ENCODE measurements at regions not wholly inside any gene's neighbourhood (a gene's known extent, or its start where the extent isn't known, plus 50 kb on each side); places are given as distances from the start of the nearest gene placed in this dataset.
"Not testable (repeated sequence)": the region's sequence is repeated elsewhere in the genome, so short reads cannot be mapped to it uniquely, and the experiment has no call there.

DNA sequence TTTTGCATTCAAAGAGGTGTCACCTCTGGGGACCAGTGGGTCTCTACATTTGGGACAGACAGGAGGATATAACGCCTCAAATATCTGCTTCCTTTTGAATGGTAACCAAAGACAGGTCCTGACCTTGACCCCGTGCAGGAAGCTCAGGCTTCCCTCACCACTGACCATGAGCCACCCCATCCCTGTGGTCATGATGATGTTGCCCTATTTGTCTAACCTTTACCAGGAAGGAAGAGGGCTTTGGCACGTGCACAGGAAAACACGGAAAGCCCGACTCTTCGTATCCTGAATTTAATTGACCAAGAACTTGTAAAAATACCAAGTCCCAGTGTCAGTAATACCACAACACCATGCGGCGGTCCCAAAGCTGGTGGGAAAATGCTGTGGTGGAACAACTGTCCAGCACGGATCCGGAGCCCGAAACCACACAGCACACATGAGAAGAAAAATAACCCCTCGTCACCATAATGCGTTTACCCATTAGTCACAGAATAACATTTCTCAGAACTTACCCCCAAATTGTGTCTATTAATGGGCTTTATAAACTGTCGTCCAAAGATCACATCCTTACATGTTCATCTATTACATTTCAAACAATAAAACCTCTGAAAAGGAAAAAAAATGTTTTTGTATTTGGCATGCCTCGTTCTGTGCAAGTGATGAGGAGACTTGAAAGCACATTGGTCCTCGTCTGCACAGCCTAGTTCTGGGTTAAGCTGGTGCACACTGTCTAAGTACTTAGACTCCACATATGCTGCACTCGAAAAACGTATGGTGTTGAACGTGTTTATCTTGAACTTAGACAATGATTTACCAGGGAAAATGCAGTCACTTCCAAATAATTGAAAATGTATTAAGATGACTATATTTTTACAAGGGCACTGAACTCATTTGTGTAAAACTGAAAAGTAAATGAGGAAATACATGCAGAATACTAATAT lies 118.9 kb upstream of the IGF1R start:
- DNase-seq: no peak

DNA sequence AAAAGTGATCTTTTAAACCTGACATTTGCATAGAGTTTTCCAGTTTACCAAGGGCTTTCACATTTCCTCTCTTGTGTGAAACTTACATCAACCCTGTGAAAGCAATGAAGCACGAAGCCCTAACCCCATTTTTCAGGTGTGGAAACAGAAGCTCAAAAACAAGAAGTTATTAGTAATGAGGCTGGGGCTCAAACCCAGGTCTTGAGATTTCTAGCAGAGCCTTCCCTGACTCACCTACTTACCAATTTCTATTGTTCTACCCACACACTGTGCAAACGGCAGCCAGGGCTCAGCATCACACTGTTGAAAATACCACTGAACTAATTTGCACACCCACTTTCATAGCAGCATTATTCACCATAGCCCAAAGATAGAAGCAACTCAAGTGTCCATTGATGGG lies 117.8 kb upstream of the IGF1R start:
- no peak for DNase-seq

DNA sequence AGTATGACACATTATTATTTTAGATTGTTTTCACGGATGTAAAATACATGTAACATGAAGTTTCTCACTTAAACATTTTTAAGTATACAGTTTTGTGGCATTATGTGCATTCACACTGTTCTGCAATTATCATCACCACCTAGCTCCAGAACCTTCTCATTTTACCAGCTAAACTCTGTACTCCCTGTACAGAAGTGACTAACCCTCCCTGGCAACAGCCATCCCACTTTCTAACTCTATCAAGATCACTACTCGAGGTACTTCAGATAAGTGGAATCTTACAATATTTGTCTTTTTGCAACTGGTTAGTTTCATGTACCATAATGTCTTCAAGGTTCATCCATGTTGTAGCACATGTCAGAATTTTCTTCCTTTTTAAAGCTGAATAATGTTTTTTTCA lies 116.3 kb upstream of the IGF1R start:
- DNase-seq: no peak

DNA sequence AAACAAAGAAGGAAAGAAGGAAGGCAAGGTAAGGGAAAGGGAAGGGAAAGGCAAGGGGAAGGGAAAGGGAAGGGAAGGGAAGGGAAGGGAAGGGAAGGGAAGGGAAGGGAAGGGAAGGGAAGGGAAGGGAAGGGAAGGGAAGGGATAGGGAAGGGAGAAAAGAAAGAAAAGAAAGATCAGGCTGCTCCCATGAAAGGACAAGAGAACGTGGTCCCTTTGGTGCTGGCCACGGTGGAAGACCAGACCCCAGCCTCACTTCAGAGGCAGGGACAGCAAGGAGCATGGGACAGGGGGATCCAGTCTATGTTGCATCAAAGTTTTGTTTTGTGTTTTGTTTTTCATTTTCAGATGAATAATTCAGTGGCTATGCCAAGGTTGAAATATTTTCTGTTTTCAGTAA lies 111.4 kb upstream of the IGF1R start:
- no peak for DNase-seq

DNA sequence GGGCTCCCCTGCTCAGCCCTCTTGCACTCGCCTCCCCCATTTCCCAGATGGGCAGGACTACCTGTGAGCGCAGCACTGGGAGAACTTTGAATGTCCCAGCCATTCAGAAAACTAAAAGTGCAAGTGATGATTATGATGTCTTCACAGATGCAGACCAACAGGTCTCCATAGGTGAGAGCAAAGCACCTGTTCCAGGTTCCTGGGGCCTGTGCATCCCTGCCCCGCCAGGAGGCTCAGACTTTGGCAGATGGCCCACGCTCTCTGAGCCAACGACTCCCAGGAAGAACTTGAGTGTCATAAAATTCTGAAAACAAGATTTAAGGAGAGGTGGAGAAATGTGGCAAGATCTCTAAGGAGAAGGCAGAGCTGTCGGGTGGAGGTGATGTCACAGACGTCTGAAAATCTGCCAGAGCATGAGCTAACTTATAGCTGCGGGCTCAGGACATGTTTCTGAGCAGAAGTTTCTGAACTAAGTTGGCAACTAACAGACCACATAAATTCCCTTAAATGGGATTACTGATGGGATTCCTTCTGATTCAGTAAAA lies 110.8 kb upstream of the IGF1R start:
- DNase-seq: no peak

DNA sequence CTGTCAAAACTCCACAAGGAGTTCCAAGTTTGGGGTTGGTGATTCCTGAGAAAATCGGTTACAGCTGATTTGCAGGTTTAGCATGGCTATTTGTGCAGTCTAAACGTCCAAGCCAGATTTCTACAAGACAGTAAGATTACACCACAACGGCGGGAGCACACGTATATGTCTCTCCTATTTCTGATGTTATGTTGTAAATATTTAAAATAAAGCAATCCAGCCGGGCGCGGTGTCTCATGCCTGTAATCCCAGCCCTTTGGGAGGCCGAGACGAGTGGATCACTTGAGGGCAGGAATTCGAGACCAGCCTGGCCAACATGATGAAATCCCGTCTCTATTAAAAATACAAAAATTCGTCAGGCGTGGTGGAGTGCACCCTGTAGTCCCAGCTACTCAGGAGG lies 106.8 kb upstream of the IGF1R start:
- no peak for DNase-seq

DNA sequence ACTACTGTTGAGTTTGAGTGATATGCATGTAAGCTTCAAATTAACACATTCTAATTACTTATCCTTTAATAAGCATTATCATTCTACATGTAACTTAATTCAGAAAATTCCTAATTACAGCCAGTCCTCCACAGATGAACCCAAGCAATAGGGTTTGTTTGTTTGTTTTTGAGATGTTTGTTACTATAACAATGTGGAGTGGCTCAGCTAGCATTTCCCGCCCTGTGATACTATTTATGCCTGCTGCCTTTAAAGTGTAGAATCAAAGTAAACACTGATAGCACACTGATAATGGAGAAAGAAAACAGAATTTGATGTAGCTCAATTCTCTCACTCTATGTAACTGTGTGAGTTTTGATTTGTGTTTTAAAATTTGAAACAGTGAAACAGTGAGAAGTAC lies 105.1 kb upstream of the IGF1R start:
- DNase-seq: no peak

DNA sequence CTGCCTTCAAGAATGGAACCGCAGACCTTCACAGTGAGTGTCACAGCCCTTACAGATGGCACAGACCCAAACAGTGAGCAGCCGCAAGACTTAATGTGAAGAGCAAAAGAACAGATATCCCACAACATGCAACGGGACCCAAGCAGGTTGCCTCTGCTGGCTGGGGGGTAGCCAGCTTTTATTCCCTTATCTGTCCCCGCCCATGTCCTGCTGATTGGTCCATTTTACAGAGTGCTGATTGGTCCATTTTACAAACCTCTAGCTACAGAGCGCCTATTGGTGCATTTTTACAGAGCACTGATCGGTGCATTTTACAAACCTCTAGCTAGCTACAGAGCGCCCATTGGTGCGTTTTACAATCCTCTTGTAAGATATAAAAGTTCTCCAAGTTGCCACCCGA lies 102.0 kb upstream of the IGF1R start:
- no peak for DNase-seq

DNA sequence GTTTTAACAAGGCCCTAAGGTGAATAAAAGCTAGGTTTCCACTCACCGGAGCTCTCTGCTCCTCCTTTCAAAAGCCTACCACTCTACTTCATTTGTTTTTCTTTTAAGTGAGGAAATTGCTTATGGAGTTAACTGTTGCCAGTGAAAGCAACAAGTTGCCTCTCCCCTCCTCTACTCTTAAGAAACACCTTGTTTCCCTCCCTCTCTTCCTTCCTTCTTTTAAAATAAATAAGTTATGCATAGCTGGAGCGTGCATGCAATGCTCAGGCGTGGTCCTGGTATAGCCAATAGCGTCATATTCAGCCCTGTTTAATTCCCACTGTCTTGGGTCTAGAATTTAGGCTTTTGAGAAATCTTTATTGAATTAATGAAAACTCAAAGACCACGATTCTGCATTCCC lies 101.1 kb upstream of the IGF1R start:
- DNase-seq: no peak

DNA sequence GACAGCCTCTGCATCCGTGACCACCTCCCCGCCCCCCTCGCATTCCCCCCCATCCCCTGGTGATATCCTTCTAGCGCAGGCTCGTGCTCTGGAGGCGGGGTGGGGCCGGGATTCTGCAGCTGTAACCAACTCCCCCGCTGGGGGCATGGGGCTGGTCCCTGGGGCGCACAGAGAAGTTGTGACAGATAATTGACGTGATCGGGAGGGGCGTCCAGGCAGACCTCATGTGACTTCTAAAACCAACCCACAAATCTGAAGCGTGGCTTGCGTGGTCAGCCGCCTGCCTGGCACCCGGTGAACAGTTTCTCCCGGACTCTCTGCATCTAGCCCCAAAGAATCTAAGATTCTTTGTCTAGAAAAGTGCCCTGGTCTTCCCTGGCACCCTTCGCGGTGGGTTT lies 100.6 kb upstream of the IGF1R start:
- DNase-seq: no peak

DNA sequence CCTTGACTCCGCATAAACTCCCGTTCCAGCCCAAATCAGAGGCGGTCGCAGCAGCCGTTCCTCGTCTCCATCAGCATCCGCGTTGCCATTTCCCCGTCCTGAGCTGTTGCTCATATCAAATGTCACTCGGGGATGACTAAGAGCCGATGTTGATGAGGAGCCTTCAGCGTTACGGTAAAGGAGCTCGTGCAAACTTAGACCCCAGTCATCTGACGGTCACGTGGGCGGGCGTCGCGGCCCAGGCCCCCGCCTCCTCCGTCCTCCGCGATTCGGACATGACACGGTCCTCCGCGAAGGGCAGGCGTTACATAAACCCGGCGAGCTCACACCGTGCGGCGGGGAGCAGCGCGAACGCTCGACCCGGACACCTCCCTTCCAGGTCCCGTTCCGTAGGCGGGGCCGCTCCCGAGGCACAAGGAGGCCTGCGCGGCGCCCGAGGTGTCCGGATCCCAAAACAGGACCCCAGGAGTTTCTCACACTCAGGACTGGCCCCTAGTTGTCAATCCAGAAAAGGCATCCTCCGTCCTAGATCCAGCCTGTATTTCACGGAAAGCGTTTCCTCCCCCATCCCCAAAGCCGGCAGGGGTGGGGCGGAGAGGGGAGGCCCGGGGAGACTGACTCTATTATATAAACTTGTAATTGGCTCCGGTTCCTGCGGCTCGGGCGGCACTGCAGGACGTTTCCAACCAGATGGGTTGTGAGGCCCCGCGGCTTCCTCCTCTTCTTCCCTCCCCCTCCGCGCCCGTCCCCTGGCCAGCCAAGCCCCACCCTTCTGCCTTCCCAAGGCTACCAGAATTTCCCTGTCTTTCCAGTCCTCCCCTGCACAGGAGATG lies 100.0 kb upstream of the IGF1R start:
- peak; percentile 70 for DNase-seq

DNA sequence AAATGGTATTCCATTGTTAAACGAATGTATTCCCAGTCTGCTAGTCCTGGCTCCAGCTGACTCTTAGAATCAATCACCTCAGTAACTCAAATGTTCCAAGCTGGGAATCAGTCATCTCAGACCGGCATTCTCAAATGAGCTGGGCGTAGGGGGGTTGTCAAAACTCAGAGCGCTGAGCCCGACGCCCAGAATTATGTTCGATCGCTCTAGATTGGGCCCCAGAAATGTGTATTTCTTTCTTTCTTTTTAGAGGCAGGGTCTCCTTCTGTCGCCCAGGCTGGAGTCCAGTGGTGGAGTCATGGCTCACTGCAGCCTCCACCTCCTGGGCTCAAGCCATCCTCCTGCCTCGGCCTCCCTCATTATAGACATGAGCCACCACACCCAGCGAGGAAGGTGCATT lies 99.3 kb upstream of the IGF1R start:
- DNase-seq: no peak

DNA sequence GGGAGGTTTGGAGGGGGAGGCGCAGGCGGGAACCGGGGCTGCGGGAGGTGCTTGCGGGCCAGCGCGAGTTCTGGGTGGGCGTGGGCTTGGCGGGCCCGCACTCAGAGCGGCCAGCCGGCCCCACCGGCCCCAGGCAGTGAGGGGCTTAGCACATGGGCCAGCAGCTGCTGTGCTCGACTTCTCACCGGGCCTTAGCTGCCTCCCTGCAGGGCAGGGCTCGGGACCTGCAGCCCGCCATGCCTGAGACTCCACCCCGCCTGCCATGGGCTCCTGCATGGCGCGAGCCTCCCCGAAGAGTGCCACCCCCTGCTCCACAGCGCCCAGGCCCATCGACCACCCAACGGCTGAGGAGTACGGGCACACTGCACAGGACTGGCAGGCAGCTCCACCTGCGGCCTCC lies 98.6 kb upstream of the IGF1R start:
- DNase-seq: no peak

DNA sequence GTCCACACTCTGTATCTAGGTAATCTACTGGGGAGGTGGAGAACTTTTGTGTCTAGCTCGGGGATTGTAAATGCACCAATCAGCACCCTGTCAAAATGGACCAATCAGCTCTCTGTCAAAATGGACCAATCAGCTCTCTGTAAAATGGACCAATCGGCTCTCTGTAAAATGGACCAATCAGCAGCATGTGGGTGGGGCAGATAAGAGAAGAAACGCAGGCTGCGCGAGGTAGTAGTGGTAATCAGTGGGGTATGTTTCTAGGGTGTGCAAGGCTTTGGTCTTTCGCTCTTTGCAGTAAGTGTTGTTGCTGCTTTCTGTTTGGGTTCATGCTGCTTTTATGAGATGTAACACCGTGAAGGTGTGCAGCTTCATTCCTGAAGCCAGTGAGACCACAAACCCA lies 98.0 kb upstream of the IGF1R start:
- DNase-seq: not testable (repeated sequence)

DNA sequence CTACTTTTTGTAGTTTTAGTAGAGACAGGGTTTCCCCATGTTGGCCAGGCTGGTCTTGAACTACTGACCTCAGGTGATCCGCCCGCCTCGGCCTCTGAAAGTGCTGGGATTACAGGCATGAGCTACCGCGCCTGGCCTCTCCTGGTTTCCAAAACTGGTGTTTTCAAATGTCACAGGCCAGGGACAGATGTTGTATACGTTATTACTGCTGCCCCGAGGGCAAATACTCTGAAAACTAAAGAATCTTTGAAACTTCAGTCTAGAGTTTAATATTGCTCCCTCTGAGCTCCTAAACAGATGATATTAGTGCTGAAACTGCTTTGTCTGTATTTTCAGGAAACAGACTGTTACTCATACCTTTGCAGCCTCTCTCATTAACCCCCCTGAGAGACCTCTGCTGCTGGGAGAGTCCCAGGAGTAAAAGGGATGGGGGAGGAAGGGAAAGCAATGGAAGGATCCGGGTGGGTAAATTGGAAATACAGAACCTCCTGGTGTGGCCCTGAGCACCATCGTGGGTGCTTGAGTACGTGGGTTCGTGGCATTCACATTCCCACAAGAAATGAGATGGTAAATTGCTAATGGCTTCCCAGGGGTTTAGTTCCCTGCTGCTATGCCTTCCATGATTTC lies 96.3 kb upstream of the IGF1R start:
- no peak for DNase-seq

DNA sequence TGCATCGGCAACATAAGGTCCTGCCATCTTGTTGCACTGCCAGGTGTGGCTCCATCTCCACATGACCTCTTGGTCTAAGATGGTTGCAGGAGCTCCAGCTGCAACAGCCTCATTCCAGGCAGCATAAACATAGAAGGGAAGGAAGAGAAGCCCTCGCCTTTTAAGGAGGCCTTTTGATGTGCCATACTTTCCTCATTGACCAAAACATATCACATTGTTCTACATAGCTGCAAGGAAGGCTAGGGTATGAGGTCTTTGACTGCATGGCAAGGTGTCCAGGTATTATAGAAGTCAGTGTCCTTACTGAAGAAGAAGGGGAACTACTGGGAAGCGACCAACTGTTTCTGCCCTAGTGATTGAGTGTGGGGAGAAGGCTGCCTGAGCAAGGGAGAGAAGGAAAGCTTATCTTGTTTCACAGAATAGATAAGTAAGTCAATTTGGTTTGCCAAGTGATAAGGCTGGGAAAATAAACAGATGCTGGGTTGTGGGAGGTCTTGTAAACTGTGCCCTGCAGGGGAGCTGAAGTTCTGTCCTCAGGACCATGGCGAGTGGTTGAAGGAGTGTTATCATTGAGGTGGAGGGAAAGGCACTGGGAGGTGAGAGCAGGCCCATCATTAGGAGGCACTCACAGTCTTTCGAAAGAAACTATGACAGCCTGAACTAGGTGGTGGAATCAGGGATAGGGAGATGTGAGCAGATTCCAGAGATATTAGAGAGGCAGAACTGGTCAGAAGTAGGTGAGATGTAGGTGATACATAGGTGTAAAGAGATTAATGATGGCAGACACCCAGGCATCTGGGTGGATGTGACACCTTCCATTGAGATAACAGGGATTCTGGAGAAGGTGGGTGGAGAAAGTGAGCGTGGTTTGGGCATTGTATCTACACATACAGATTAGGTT lies 93.8 kb upstream of the IGF1R start:
- DNase-seq: peak; percentile 62

DNA sequence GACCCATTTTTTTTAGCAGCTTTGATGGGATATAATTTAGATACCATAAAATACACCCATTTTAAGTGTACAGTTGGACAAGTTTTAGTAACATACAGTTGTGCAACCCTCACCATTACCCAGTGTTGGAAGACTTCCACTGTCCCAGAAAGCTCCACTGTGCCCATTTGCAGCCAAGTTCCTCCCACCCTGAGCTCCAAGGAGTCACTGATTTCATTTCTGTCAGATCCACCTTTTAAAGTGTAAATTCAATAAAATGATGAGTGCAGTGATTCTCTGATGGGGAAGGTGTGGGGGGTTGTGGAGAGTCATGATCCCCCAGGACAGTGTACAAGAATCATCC lies 93.2 kb upstream of the IGF1R start:
- DNase-seq: peak; percentile 16

DNA sequence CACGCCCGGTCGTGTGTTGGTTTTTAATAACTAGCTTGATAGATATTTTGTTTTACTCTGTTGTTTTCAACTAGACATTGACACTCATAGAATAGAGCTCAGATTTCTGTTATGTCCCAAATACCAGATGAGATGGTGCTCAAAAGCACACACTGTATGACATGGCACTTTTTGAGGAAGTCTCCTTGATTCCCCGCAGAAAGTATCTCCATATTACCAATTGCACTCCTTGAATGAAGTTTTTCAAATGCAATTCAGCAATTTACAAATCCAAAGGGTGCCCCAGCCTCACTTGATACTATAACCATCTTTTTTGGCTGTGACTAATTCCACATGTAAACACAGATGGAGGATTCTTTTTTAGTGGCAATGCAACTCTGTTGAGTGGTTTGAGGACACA lies 92.0 kb upstream of the IGF1R start:
- DNase-seq: no peak

DNA sequence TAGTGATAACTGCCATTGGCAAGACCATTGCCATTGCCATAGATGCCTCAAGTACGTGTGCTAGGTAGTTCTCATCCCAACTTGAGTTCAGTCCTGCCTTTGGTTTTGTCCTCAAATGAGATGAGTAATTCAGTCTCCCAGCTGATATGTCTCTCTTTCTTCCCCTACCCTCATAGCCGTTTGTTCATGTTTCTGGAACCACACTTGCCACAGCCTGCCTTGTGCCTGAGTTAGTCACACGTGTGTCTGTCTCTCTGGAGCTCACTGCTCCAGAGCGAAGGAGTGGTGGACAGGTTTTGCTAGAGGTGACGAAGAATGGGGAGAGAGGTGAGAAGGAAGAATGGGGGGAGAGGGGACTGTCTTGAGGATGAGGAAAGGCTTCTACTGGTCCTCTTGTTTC lies 88.0 kb upstream of the IGF1R start:
- no peak for DNase-seq

DNA sequence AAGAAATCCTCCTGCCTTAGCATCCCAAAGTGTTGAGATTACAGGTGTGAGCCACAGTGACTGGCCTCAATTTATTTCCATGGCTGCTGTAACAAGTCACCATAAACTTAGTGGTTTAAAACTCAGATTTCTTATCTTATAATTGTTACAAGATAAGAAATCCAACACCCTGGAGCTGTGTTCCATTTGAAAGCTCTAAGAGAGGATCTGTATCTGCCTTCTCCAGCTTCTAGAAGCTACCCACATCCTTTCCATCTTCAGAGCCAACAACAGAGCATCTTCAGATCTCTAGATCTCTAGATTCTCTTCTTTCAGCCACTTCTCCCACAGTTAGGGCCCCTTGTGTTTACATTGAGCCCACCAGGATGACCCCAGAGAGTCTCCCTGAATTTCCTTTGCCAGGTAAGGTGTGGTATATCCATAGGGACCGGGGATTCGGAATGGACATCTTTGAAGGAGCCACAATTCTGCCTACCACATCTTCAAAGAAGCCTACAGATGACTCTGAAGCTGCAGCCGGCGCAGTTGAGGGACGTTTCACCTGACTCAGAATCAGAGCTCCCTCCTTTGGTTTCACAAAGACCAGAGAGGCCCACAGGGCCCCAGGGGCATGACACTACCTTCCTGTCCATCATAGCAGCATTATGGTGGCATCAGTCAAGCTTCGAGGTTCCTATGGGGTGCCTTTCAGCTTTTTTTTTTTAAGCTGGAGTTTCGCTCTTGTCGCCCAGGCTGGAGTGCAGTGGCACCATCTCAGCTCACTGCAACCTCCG lies 87.0 kb upstream of the IGF1R start:
- DNase-seq: no peak

DNA sequence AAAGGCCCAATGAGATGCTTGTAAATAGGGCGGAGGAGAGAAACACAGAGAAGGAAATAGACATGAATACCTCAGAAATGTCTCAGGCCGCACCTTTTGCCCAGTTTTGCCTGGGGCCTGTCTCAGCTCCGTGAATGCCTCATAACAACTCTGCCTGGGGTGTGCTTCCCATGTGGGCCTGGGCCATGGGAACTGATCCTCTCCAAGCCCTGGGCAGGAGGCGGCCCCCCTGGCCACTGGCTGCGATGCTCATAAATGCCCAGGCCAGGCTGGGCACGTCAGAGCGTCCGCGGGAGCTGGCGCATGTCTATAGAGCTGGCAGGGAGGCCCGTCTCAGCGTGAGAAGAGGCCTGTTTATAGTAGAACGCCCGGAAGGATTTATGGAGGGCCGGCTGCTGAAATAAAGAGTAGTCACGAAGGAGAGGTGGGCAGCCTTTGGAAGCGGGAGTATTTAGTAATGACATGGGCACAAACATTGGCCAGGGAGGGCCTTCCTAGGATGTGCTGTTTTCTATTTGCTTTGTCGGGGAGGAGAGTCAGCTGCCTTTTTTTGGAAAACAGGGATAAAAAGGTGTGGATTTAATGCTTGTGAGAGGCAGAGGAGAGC lies 85.9 kb upstream of the IGF1R start:
- DNase-seq: no peak

Data from NCI-H226 (cell line).